Psoas muscle (tissue), 7 donors: ENCODE measurements at regions not wholly inside any gene's neighbourhood (a gene's known extent, or its start where the extent isn't known, plus 50 kb on each side); places are given as distances from the start of the nearest gene placed in this dataset.

Experiments used
- ATAC-seq, 4 donors: fragments of 200-7000 bp; cut with Tn5 transposase; one replicate each; pipeline ENCODE4 v1.9.1; 2020; ENCODE audit warnings: moderate library complexity in 3 of 4, mild to moderate bottlenecking in 2 of 4
- DNase-seq, 2 donors: peaks; one replicate each; pipeline ENCODE4 v3.0.0-alpha.2; 2020
- H3K27ac ChIP-seq: fragments of 200-600 bp; one replicate; pipeline ENCODE4 v1.8.0; 2022
- H3K27me3 ChIP-seq, 3 donors: fragments of 200-600 bp in 1 of 3; one replicate each; pipeline versions ENCODE4 v1.6.1 to v1.8.0; 2013 to 2022; ENCODE audit warnings: low read length in 2 of 3, mild to moderate bottlenecking in 2 of 3, moderate library complexity in 1 of 3; ENCODE audit not compliant: insufficient read depth in 3 of 3
- H3K36me3 ChIP-seq, 2 donors: fragments of 200-600 bp in 1 of 2; one replicate each; pipeline versions ENCODE4 v1.6.1 to v1.8.0; 2013 to 2022; ENCODE audit warnings: low read depth in 1 of 2, mild to moderate bottlenecking in 1 of 2, moderate library complexity in 1 of 2; ENCODE audit not compliant: insufficient read depth in 1 of 2
- H3K4me1 ChIP-seq: fragments of 200-600 bp; one replicate; pipeline ENCODE4 v1.8.0; 2022
- H3K4me3 ChIP-seq: fragments of 200-600 bp; one replicate; pipeline ENCODE4 v1.8.0; 2022; ENCODE audit warnings: mild to moderate bottlenecking
- H3K9me3 ChIP-seq: fragments of 200-600 bp; one replicate; pipeline ENCODE4 v1.8.0; 2022
- CTCF ChIP-seq: fragments of 200-600 bp; IDR thresholded peaks from one replicate; pipeline ENCODE4 v1.8.0; 2022; ENCODE audit warnings: antibody characterized with exemption
- WGBS, 3 donors: extraction: QIAGEN DNeasy Blood & Tissue Kit; methylation state at CpG; one replicate each; pipeline versions ENCODE4 v1.1.6 to v1.1.7; 2013; 5-methylcytosine and 5-hydroxymethylcytosine counted together
- intact Hi-C, 2 donors: fragments of 100-400 bp; cut with DNase I; formaldehyde crosslinking; loops; one replicate each; pipeline versions ENCODE4 v1.11.0 to v1.14.2; 2022
- donor health status: healthy with polysubstance abuse.
- donor health status: DM: no; HTN: no; CAD: no; lungs with moderate emphysema.
- donor health status: Bipolar disorder and iron deficiency.
- donor health status: healthy.
- donor health status: DM: yes; HTN: yes; CAD: no.
- donor health status: DM: no; HTN: no; CAD: no.
- donor health status: DM: yes; HTN: yes; CAD: no.

GRCh38 chr15:92328207-92328606, 65.5 kb upstream of the ST8SIA2 start:
- Histone ChIP-seq H3K4me1 (no peaks in the 10 kb centered on the region), H3K9me3 (no peaks in the 10 kb centered on the region), H3K36me3 (no peaks in the 10 kb centered on the region), H3K4me3 (no peak overlapping the region), H3K27me3 (peaks cover 0 to 6% (median 3%) of the 10 kb centered on the region in 3 donors), H3K27ac (no peak overlapping the region)
- ATAC-seq (no peak), DNase-seq (no peak)
- TF ChIP-seq CTCF, result no peak
- intact Hi-C loops, result no loop called here
- WGBS, 3 donors, result 92 to 94% (median 94%) methylated on average over 1 of the region's 1 CpG

- Histone ChIP-seq H3K9me3 (no peaks in the 10 kb centered on the region), H3K27me3 (peaks cover 0 to 3% (median 0%) of the 10 kb centered on the region in 3 donors), H3K36me3 (no peaks in the 10 kb centered on the region), H3K4me3 (no peak overlapping the region), H3K27ac (no peak overlapping the region), H3K4me1 (no peaks in the 10 kb centered on the region)
- intact Hi-C loops, result no loop called here
- DNase-seq (no peak), ATAC-seq (no peak)
- WGBS, 3 donors, result 88 to 92% (median 89%) methylated on average over 6 of the region's 6 CpGs
- TF ChIP-seq CTCF, result no peak
Measured at GRCh38 chr15:92332125-92332899, 61.4 kb upstream of the ST8SIA2 start.

GRCh38 chr15:92333709-92334108, 60.0 kb upstream of the ST8SIA2 start:
- H3K27me3 ChIP-seq, result peaks cover 0 to 3% (median 0%) of the 10 kb centered on the region in 3 donors
- ATAC-seq (no peak), DNase-seq (no peak)
- no peaks in the 10 kb centered on the region for H3K9me3 ChIP-seq
- no peaks in the 10 kb centered on the region for H3K4me1 ChIP-seq
- intact Hi-C loops, result no loop called here
- WGBS, 3 donors, result 76 to 100% (median 96%) methylated on average over 2 of the region's 2 CpGs
- no peaks in the 10 kb centered on the region for H3K36me3 ChIP-seq
- no peak overlapping the region for H3K27ac ChIP-seq
- TF ChIP-seq CTCF, result no peak
- H3K4me3 ChIP-seq, result no peak overlapping the region

GRCh38 chr15:92336419-92336987, 57.2 kb upstream of the ST8SIA2 start:
- no peak for TF ChIP-seq CTCF
- DNase-seq (no peak), ATAC-seq (no peak)
- Histone ChIP-seq H3K4me1 (no peaks in the 10 kb centered on the region), H3K36me3 (no peaks in the 10 kb centered on the region), H3K9me3 (no peaks in the 10 kb centered on the region), H3K27me3 (peaks cover 0 to 4% (median 0%) of the 10 kb centered on the region in 3 donors), H3K27ac (no peak overlapping the region), H3K4me3 (no peak overlapping the region)
- intact Hi-C loops, result no loop called here
- WGBS, 3 donors, result 59 to 78% (median 74%) methylated on average over 2 of the region's 2 CpGs
